Bronchial epithelial cell (primary cell): ENCODE measurements at regions not wholly inside any gene's neighbourhood (a gene's known extent, or its start where the extent isn't known, plus 50 kb on each side); places are given as distances from the start of the nearest gene placed in this dataset.
A peak's percentile ranks its signal among the peaks of the same experiment; 100 is the strongest.

ENCODE experiments used
- DNase-seq: peaks from one replicate; pipeline ENCODE4 v3.0.0-alpha.2; 2010; ENCODE audit warnings: low read depth
- FAIRE-seq: peaks from 2 replicates; lab custom pipeline; 2011; peaks lifted over from hg19 to GRCh38; lab: Jason Lieb, UNC
- H3K27me3 ChIP-seq: 2 replicates; pipeline ENCODE4 v1.5.1; 2011; ENCODE audit warnings: low read length; ENCODE audit not compliant: control insufficient read depth, insufficient read depth
- H3K36me3 ChIP-seq: 2 replicates; pipeline ENCODE4 v1.5.1; 2011; ENCODE audit warnings: low read length; ENCODE audit not compliant: control insufficient read depth, insufficient read depth
- H3K4me3 ChIP-seq: 2 replicates; pipeline ENCODE4 v1.5.1; 2011; ENCODE audit warnings: mild to moderate bottlenecking, low read depth, low read length, control low read depth
- TF ChIP-seq, protein P1 (sequence below): IDR thresholded peaks from 2 replicates; pipeline ENCODE4 v1.5.1; 2011; ENCODE audit warnings: mild to moderate bottlenecking, moderate library complexity, low read length, control low read depth, inconsistent platforms; ENCODE audit not compliant: insufficient read depth, severe bottlenecking

DNA sequence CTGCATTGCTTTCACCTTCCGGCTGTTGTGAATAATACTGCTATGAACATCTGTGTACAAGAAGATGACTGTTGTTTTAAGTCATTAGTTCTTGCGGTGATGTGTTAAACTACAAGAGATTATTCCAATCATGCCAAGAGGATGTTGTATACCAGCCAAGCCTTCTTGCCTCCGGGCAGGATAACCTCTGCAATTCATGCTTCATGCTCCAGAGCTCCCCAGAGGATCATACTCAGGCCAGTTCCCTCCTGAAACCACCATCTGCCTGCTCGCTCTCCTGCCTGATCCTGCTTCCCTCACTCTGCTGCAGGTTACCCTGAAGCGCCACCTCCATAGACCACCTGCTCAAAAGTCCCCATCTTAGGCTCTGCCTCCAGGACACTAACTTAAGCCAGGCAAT, 187.1 kb upstream of the PROK2 start:
- TF ChIP-seq, protein P1, sequence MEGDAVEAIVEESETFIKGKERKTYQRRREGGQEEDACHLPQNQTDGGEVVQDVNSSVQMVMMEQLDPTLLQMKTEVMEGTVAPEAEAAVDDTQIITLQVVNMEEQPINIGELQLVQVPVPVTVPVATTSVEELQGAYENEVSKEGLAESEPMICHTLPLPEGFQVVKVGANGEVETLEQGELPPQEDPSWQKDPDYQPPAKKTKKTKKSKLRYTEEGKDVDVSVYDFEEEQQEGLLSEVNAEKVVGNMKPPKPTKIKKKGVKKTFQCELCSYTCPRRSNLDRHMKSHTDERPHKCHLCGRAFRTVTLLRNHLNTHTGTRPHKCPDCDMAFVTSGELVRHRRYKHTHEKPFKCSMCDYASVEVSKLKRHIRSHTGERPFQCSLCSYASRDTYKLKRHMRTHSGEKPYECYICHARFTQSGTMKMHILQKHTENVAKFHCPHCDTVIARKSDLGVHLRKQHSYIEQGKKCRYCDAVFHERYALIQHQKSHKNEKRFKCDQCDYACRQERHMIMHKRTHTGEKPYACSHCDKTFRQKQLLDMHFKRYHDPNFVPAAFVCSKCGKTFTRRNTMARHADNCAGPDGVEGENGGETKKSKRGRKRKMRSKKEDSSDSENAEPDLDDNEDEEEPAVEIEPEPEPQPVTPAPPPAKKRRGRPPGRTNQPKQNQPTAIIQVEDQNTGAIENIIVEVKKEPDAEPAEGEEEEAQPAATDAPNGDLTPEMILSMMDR: no peak
- DNase-seq (peak; percentile 70), FAIRE-seq (peak; percentile 75)
- Histone ChIP-seq H3K27me3 (peaks cover 2% of the 10 kb centered on the region), H3K4me3 (no peak overlapping the region), H3K36me3 (no peaks in the 10 kb centered on the region)

DNA sequence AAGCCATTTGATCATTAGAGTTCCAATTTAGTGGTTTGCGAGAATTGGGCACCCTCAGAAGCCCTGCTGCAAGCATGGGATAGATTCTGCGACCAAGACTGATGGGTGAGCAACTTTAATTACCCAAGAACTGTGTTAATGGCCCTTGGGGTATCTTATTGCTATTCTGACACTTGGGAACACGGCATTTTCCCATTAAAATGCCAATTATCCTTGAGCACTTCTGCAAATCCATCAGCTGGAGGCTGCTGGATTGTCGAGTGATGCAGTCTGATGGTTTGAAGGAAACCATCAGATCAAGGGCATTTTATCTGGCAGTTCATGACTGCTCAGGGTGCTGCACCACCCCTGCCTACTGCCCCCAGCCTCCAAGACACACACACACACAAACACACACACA, 183.6 kb upstream of the PROK2 start:
- Histone ChIP-seq H3K36me3 (no peaks in the 10 kb centered on the region), H3K4me3 (no peak overlapping the region), H3K27me3 (peaks cover 1% of the 10 kb centered on the region)
- TF ChIP-seq, protein P1: no peak
- FAIRE-seq (no peak), DNase-seq (no peak)

DNA sequence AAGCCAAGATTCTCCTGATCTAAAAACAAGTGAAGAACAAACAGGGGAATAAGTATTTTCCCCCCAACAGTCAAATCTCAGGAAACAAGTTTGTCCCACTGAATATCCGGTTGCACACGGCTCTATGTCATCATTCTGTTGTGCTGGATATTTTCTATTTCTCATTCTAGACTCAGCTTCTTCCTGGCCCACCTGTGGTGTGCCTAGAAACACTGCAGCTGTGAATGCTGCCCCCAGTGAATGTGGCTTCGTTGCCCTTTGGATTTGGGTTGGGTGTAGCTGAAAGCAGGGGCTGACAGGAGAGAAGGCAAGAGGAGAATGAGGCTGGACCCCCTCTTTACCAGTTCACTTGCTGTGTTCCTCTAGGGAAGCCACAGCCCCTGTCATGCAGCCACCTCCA, 181.2 kb upstream of the PROK2 start:
- peaks cover 1% of the 10 kb centered on the region for H3K27me3 ChIP-seq
- TF ChIP-seq, protein P1: no peak
- FAIRE-seq (no peak), DNase-seq (no peak)
- H3K4me3 ChIP-seq: no peak overlapping the region
- no peaks in the 10 kb centered on the region for H3K36me3 ChIP-seq

DNA sequence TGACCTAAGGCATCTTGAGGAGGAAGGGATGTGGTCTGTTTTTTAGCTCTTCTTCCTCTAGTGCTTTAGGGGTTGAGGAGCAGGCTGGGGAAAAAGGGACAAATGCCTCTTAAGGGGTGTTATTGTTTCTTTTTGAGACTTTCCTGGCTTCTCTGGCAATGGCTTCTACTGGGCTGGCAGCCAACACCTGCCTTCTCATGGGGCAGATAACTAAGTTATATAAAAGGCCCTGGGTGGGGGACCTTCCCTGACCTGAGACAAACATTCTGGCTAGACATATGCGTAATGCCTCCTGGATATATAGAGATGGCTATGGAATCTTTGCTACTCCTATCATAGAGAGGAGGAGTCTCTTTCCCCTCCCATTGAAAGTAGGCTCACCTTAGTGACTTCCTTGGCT, 179.2 kb upstream of the PROK2 start:
- FAIRE-seq (no peak), DNase-seq (no peak)
- TF ChIP-seq, protein P1: no peak
- H3K36me3 ChIP-seq: no peaks in the 10 kb centered on the region
- no peak overlapping the region for H3K4me3 ChIP-seq
- H3K27me3 ChIP-seq: no peaks in the 10 kb centered on the region

DNA sequence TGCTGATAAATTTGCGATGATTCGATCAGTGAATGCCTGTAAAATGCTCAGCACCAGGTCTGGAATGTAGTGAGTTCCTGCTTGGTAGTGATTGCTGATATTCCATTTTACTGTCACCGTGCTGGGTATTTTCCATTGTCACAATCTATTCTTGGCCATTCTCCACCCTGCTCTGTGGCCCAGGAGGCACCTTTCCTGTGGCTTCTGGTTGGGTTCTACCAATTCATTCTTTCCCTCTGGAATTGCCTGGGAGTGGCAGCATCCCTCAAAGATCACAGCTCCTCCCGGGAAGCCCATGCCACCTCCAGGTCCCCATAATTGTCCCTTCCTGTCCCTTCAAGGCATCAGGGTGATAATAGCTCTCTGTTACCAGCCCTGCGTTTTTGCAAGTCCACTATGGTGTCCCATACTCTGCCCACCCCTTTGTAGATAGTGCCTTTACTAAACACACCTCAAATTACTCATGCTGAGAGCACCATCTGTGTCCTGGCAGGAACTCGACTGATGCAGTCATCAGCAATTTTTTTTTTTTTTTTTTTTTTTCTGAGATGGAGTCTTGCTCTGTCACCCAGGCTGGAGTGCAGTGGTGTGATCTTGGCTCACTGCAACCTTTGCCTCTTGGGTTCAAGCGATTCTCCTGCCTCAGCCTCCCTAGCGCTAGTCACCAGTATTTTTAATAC, 177.8 kb upstream of the PROK2 start:
- TF ChIP-seq, protein P1: no peak
- peak; percentile 79 for DNase-seq
- no peaks in the 10 kb centered on the region for H3K27me3 ChIP-seq
- no peak for FAIRE-seq
- no peak overlapping the region for H3K4me3 ChIP-seq
- H3K36me3 ChIP-seq: no peaks in the 10 kb centered on the region

DNA sequence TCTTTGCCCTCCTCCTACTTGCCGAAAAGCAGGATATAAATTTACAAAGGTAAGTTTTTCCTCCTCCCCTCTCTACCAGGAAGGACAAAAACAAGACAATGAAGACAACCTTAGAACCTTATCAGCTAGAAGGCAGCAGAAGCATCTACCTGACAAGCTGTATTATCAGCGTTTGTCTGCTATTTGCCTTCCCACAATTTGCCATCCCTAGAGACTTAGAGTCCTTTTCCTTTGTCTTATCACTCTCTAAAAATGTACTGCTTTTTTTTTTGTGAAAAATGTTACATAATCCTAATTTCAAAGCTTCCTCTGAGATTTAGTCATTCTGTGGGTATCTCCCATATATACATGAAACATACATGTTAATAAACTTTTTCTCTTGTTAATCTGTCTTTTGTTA, 176.9 kb upstream of the PROK2 start:
- FAIRE-seq: no peak
- no peaks in the 10 kb centered on the region for H3K36me3 ChIP-seq
- DNase-seq: no peak
- no peaks in the 10 kb centered on the region for H3K27me3 ChIP-seq
- H3K4me3 ChIP-seq: no peak overlapping the region
- TF ChIP-seq, protein P1: no peak
